GM19238 (cell line): ENCODE measurements at regions not wholly inside any gene's neighbourhood (a gene's known extent, or its start where the extent isn't known, plus 50 kb on each side); places are given as distances from the start of the nearest gene placed in this dataset.

Source experiments
- DNase-seq: peaks from one replicate; pipeline ENCODE4 v3.0.0; 2011; ENCODE audit warnings: low spot score; ENCODE audit not compliant: insufficient read length

- DNase-seq, result no peak
These were observed 128.9 kb upstream of the CELF4 start for GRCh38 chr18:37694516-37694915.

GRCh38 chr18:37691162-37691561 is 125.6 kb upstream of the CELF4 start:
- no peak for DNase-seq

GRCh38 chr18:37689841-37690240 is 124.2 kb upstream of the CELF4 start:
- no peak for DNase-seq

- DNase-seq, result no peak
These were observed 119.0 kb upstream of the CELF4 start for GRCh38 chr18:37684590-37684989.

GRCh38 chr18:37684183-37684582 is 118.6 kb upstream of the CELF4 start:
- no peak for DNase-seq

GRCh38 chr18:37680911-37681310 is 115.3 kb upstream of the CELF4 start:
- DNase-seq, result no peak

- no peak for DNase-seq
These were observed 110.7 kb upstream of the CELF4 start for GRCh38 chr18:37676276-37676675.

GRCh38 chr18:37675699-37676098 is 110.1 kb upstream of the CELF4 start:
- DNase-seq, result no peak

GRCh38 chr18:37674570-37674969 is 109.0 kb upstream of the CELF4 start:
- no peak for DNase-seq

GRCh38 chr18:37673671-37674070 is 108.1 kb upstream of the CELF4 start:
- DNase-seq, result no peak

- DNase-seq, result no peak
These were observed 107.5 kb upstream of the CELF4 start for GRCh38 chr18:37672932-37673595.

- no peak for DNase-seq
These were observed 106.4 kb upstream of the CELF4 start for GRCh38 chr18:37672001-37672400.

- no peak for DNase-seq
These were observed 105.9 kb upstream of the CELF4 start for GRCh38 chr18:37671530-37671929.

- no peak for DNase-seq
These were observed 105.5 kb upstream of the CELF4 start for GRCh38 chr18:37671119-37671518.

- DNase-seq, result no peak
These were observed 104.5 kb upstream of the CELF4 start for GRCh38 chr18:37669991-37670534.

GRCh38 chr18:37668971-37669747 is 103.6 kb upstream of the CELF4 start:
- DNase-seq, result no peak

- DNase-seq, result no peak
These were observed 102.2 kb upstream of the CELF4 start for GRCh38 chr18:37667836-37668235.

GRCh38 chr18:37666991-37667390 is 101.4 kb upstream of the CELF4 start:
- DNase-seq, result no peak

- DNase-seq, result no peak
These were observed 100.9 kb upstream of the CELF4 start for GRCh38 chr18:37666451-37666850.

- no peak for DNase-seq
These were observed 99.7 kb upstream of the CELF4 start for GRCh38 chr18:37665346-37665745.

GRCh38 chr18:37663446-37663845 is 97.8 kb upstream of the CELF4 start:
- no peak for DNase-seq

GRCh38 chr18:37662546-37663339 is 97.1 kb upstream of the CELF4 start:
- no peak for DNase-seq
